ENCODE measurements at regions not wholly inside any gene's neighbourhood (a gene's known extent, or its start where the extent isn't known, plus 50 kb on each side); places are given as distances from the start of the nearest gene placed in this dataset.

- DNase-seq: no peak
- no peaks in the 10 kb centered on the region for H3K79me1 ChIP-seq (ENCODE audit: low read depth in 1 of 2, low read length in 2 of 2)
- no peak overlapping the region for H3K4me2 ChIP-seq (ENCODE audit: low read depth, low read length)
- no TSS peak for BruUV-seq (replicated peaks)
- H2BK5ac ChIP-seq (ENCODE audit: low read depth, low read length, poor library complexity, severe bottlenecking): no peak overlapping the region
- no peaks in the 10 kb centered on the region for H3K4me1 ChIP-seq (ENCODE audit: control insufficient read depth, insufficient read depth, low read length)
- no peak overlapping the region for H4K5ac ChIP-seq (ENCODE audit: low read depth, low read length)
- POLR2A ChIA-PET (ENCODE audit: unreplicated experiment): no interaction called here
- no peak overlapping the region for H2BK15ac ChIP-seq (ENCODE audit: low read depth, low read length)
- H4K91ac ChIP-seq (ENCODE audit: insufficient read depth, low read depth, low read length): no peak overlapping the region
- no peaks in the 10 kb centered on the region for H3K27me3 ChIP-seq (ENCODE audit: control insufficient read depth, insufficient read depth, low read length)
- no peak overlapping the region for H3K14ac ChIP-seq (replicated peaks; ENCODE audit: low read depth, low read length)
- no peak overlapping the region for H3K4ac ChIP-seq (ENCODE audit: low read depth, low read length)
- no CpG with 5 or more reads among the region's 3 CpGs for WGBS, 2 experiments (ENCODE audit: extremely low coverage in 2 of 2, insufficient read length in 1 of 2)
- no peak overlapping the region for H3K23ac ChIP-seq (ENCODE audit: low read depth, low read length)
- intact Hi-C loops (cut with micrococcal nuclease) (no loop called here), in situ Hi-C loops (cut with MboI; ENCODE audit: low sequenced_read_pairs) (loop anchor here (25.0 kb wide), 1 partner anchor 94 kb away; no protein-coding TSS in a partner anchor), dilution Hi-C loops (cut with HindIII; ENCODE audit: low sequenced_read_pairs, unreplicated experiment) (no loop called here)
- no peak overlapping the region for H3K18ac ChIP-seq (ENCODE audit: low read depth, low read length)
- no peaks in the 10 kb centered on the region for H3K36me3 ChIP-seq (ENCODE audit: control insufficient read depth, insufficient read depth, low read length)
- no peaks in the 10 kb centered on the region for H3K9me3 ChIP-seq (ENCODE audit: control insufficient read depth, insufficient read depth, low read length)
- no peak overlapping the region for H2AK9ac ChIP-seq (replicated peaks; ENCODE audit: low read depth, low read length, poor library complexity)
- H3K9me1 ChIP-seq (ENCODE audit: insufficient read depth, low read length): no peaks in the 10 kb centered on the region
- H4K20me1 ChIP-seq (ENCODE audit: insufficient read depth, low read length): no peaks in the 10 kb centered on the region
- no peak overlapping the region for H2AK5ac ChIP-seq (ENCODE audit: low read depth, low read length)
- CTCF ChIA-PET: no interaction called here
- H3K9ac ChIP-seq (ENCODE audit: low read depth, low read length): no peak overlapping the region
- no peak overlapping the region for H3K4me3 ChIP-seq (ENCODE audit: insufficient read depth, low read depth, low read length)
- no peak overlapping the region for H2AFZ ChIP-seq (replicated peaks; ENCODE audit: low read length, poor library complexity)
- no peak for ATAC-seq (ENCODE audit: low read depth)
- no peak overlapping the region for H2BK20ac ChIP-seq (ENCODE audit: low read depth, low read length)
- H3K56ac ChIP-seq (ENCODE audit: extremely low read depth, insufficient read depth, low read length): no peak overlapping the region
- no peak overlapping the region for H2BK120ac ChIP-seq (ENCODE audit: low read depth, low read length)
- H4K8ac ChIP-seq (ENCODE audit: low read depth in 2 of 2, low read length in 2 of 2): no peak overlapping the region
- no peak overlapping the region for H3K27ac ChIP-seq (ENCODE audit: insufficient read depth, low read length)
- no peak for TF ChIP-seq USF2 (IDR thresholded peaks at IDR 0.05; ENCODE audit: low read depth, low read length)
- TF ChIP-seq MXI1 (IDR thresholded peaks at IDR 0.05; ENCODE audit: borderline replicate concordance, low read depth, low read length): no peak
- TF ChIP-seq BHLHE40 (IDR thresholded peaks at IDR 0.05; ENCODE audit: low read depth, low read length): no peak
- no peak for TF ChIP-seq CEBPB (IDR thresholded peaks at IDR 0.05; ENCODE audit: low read depth, low read length)
- no peak for TF ChIP-seq POLR2A (IDR thresholded peaks at IDR 0.05; ENCODE audit: low read depth, low read length)
- no peak for TF ChIP-seq ELK1 (IDR thresholded peaks at IDR 0.05; ENCODE audit: borderline replicate concordance, low read depth, low read length)
- TF ChIP-seq FOS (IDR thresholded peaks at IDR 0.05; ENCODE audit: low read depth, low read length): no peak
- no peak for TF ChIP-seq RAD21 (IDR thresholded peaks at IDR 0.05; ENCODE audit: low read length)
- no peak for TF ChIP-seq MAFK (IDR thresholded peaks at IDR 0.05; ENCODE audit: low read depth, low read length)
- no peak for TF ChIP-seq NFE2L2 (IDR thresholded peaks at IDR 0.05; ENCODE audit: low read depth, low read length)
- no peak for TF ChIP-seq CTCF (conservative IDR thresholded peaks at IDR 0.05; ENCODE audit: low read depth, low read length)
- no peak for TF ChIP-seq RCOR1 (IDR thresholded peaks at IDR 0.05; ENCODE audit: insufficient replicate concordance, low read length)
- TF ChIP-seq RFX5 (IDR thresholded peaks at IDR 0.05; ENCODE audit: low read depth, low read length): no peak
- no peak for TF ChIP-seq MAZ (IDR thresholded peaks at IDR 0.05; ENCODE audit: borderline replicate concordance, low read depth, low read length)
- no peak for TF ChIP-seq CHD1 (IDR thresholded peaks at IDR 0.05; ENCODE audit: low read depth, low read length)
These were observed 660.3 kb downstream of the ISL1 start for GRCh38 chr5:52043543-52043942.

Data from IMR-90 (cell line).